K562 (cell line): ENCODE measurements at regions not wholly inside any gene's neighbourhood (a gene's known extent, or its start where the extent isn't known, plus 50 kb on each side); places are given as distances from the start of the nearest gene placed in this dataset.

Source experiments
- CCAR2 ChIP-seq: fragments of 200-400 bp; formaldehyde crosslinking; IDR thresholded peaks from 2 replicates; pipeline ENCODE4 v1.6.1; 2017; ENCODE audit warnings: mild to moderate bottlenecking, low read depth, low read length
- CHD4 ChIP-seq: fragments of 200-600 bp; sonication (generic); IDR thresholded peaks from 3 replicates; pipeline ENCODE4 v1.6.1; 2012; ENCODE audit warnings: low read depth, mild to moderate bottlenecking, mixed read lengths, low read length, inconsistent platforms; ENCODE audit not compliant: insufficient read depth, insufficient replicate concordance, poor library complexity, severe bottlenecking
- CXXC5 ChIP-seq: fragments of 250-450 bp; sonication (Bioruptor Pico); IDR thresholded peaks from 2 replicates; pipeline ENCODE4 v1.8.0; 2022; ENCODE audit warnings: inconsistent platforms, mild to moderate bottlenecking, moderate library complexity
- EZH2 ChIP-seq: IDR thresholded peaks from 2 replicates; pipeline ENCODE4 v1.6.1; 2012; ENCODE audit warnings: low read depth, mild to moderate bottlenecking, inconsistent platforms, low read length, borderline replicate concordance
- MAZ ChIP-seq, 2 experiments: fragments of 450-650 bp in 1 of 2; sonication (generic) in 1 of 2; formaldehyde crosslinking; IDR thresholded peaks in 1 of 2; conservative IDR thresholded peaks in 1 of 2; 2 replicates each; pipeline versions ENCODE4 v1.4.0 to v1.5.0; 2020; ENCODE audit warnings: mild to moderate bottlenecking in 1 of 2, missing genetic modification reagents in 1 of 2
- MCM5 ChIP-seq: fragments of 450-650 bp; IDR thresholded peaks from 2 replicates; pipeline ENCODE4 v1.6.1; 2016; ENCODE audit warnings: low read depth
- NFIX ChIP-seq: fragments of 250-450 bp; sonication (Bioruptor Pico); IDR thresholded peaks from 2 replicates; pipeline ENCODE4 v1.4.0; 2020; ENCODE audit warnings: low read depth, mild to moderate bottlenecking, moderate library complexity
- PYGO2 ChIP-seq: fragments of 450-650 bp; IDR thresholded peaks from 2 replicates; pipeline ENCODE4 v1.6.1; 2016; ENCODE audit warnings: mild to moderate bottlenecking, missing genetic modification characterization, moderate library complexity, missing compliant biosample characterization
- ZFX ChIP-seq: sonication (generic); formaldehyde crosslinking; IDR thresholded peaks from 2 replicates; pipeline ENCODE4 v1.8.0; 2022; ENCODE audit warnings: mild to moderate bottlenecking, missing genetic modification reagents, moderate library complexity
- ZKSCAN8 ChIP-seq: fragments of 200-800 bp; sonication (Bioruptor generic); IDR thresholded peaks from 2 replicates; pipeline ENCODE4 v1.6.1; 2016; ENCODE audit warnings: missing genetic modification characterization, missing compliant biosample characterization
- ZNF644 ChIP-seq: fragments of 200-800 bp; sonication (Bioruptor generic); IDR thresholded peaks from 2 replicates; pipeline ENCODE4 v1.6.1; 2016; ENCODE audit warnings: low read depth, missing genetic modification characterization, missing compliant biosample characterization
- TF ChIP-seq, protein P1 (sequence below): fragments of 250-450 bp; sonication (Bioruptor Pico); IDR thresholded peaks from 2 replicates; pipeline ENCODE4 v1.5.0; 2021; ENCODE audit warnings: mild to moderate bottlenecking, moderate library complexity
- TF ChIP-seq, protein P2 (sequence below): fragments of 250-450 bp; sonication (Bioruptor Pico); IDR thresholded peaks from 2 replicates; pipeline ENCODE4 v1.8.0; 2022; ENCODE audit warnings: moderate library complexity, mild to moderate bottlenecking, inconsistent platforms
- TF ChIP-seq, protein P3 (sequence below), 3 experiments: fragments of 200-800 bp in 1 of 3; fragments of 250-450 bp in 1 of 3; fragments of 450-650 bp in 1 of 3; sonication (Bioruptor Pico) in 1 of 3; sonication (Bioruptor generic) in 1 of 3; formaldehyde crosslinking in 1 of 3; IDR thresholded peaks; 2 replicates each; pipeline versions ENCODE4 v1.6.1 to v1.8.0; 2016 to 2022; ENCODE audit warnings: mild to moderate bottlenecking in 2 of 3, missing genetic modification characterization in 2 of 3, missing compliant biosample characterization in 1 of 3, moderate library complexity in 1 of 3

DNA sequence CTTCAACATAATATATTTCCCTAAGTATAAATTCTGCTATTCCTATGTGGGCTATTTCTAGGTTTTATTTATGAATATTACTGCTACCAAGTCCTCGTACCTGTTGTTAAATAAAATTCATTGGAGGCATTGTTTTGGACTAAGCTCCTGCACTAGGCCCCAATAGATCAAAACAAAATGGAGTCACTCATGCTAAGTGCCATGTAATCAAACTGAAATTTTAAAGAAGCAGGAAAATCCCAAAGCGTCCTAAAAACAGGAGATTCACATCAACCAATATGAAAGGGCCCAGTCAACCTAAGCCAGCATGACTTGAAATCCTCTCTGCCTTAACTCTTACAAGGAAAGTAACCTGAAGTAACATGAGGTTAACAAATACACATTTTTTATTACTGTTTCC is 743.2 kb downstream of the TRAM1L1 start (continued):
- TF ChIP-seq MAZ (CRISPR knock-in tag; conservative IDR thresholded peaks at IDR 0.05 in 1 of 2, IDR thresholded peaks at IDR 0.05 in 1 of 2) (0 out of 4 replicates have a peak, but pooled peaks of 1 of the 2 experiments have one; percentile 21), CXXC5 (CRISPR knock-in tag) (peak; percentile 78), MCM5 (no peak), CHD4 (no peak), CCAR2 (no peak), ZNF644 (tag) (peak; percentile 78; the same call in 1 of the 2 replicates), NFIX (CRISPR knock-in tag) (no peak), ZFX (CRISPR knock-in tag) (no peak), EZH2 (no peak), ZKSCAN8 (CRISPR knock-in tag) (no peak), PYGO2 (no peak)
- TF ChIP-seq, protein P1, sequence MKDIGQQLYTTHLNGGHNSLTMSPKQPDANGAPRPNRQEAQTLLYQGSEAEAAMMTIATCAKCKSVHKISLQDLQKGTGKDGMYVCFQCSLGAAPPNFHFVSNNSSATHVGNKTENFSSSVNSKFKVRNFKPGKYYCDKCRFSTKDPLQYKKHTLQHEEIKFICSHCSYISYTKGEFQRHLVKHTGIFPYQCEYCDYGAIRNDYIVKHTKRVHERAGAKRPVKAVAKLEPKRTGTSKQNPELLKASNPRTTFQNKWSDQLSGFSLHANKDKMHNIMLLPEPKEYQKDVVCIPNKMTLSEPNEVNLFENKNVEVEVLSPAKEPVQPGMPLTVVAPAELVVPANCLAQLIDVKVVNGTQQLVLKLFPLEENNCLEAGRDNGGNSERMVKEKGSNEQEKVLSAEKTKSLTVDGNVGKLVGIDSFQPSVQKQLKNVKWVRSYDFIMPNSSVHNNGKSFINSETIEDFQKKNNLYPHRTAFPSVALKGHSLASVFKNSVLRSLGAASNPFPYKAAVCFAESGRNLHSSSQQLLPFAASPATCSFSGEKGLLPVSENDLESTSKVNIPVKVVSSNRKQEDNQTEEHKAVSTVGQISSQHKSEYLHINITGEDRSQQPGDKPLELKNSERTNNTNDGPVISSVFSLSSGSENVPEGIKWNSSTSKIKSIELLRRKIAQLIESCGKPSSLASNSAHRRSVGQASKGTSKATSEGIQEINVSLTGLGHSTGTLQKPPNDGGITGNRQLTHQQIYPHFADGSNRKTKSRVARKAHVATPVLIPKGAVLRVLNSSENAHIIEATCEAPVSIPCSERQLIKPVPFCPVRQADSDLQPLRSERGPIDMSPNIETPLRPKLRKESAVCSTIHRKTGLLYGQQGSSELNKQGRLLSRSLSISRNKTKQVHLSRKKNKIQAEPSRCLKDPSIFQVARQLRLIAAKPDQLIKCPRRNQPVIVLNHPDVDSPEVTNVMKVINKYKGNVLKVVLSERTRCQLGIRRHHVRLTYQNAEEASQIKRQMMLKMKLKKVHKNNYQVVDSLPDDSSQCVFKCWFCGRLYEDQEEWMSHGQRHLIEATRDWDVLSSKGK: no peak
- TF ChIP-seq, protein P2, sequence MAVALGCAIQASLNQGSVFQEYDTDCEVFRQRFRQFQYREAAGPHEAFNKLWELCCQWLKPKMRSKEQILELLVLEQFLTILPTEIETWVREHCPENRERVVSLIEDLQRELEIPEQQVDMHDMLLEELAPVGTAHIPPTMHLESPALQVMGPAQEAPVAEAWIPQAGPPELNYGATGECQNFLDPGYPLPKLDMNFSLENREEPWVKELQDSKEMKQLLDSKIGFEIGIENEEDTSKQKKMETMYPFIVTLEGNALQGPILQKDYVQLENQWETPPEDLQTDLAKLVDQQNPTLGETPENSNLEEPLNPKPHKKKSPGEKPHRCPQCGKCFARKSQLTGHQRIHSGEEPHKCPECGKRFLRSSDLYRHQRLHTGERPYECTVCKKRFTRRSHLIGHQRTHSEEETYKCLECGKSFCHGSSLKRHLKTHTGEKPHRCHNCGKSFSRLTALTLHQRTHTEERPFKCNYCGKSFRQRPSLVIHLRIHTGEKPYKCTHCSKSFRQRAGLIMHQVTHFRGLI (CRISPR knock-in tag): peak; percentile 97; the same call in 1 of the 2 replicates
- TF ChIP-seq, protein P3, sequence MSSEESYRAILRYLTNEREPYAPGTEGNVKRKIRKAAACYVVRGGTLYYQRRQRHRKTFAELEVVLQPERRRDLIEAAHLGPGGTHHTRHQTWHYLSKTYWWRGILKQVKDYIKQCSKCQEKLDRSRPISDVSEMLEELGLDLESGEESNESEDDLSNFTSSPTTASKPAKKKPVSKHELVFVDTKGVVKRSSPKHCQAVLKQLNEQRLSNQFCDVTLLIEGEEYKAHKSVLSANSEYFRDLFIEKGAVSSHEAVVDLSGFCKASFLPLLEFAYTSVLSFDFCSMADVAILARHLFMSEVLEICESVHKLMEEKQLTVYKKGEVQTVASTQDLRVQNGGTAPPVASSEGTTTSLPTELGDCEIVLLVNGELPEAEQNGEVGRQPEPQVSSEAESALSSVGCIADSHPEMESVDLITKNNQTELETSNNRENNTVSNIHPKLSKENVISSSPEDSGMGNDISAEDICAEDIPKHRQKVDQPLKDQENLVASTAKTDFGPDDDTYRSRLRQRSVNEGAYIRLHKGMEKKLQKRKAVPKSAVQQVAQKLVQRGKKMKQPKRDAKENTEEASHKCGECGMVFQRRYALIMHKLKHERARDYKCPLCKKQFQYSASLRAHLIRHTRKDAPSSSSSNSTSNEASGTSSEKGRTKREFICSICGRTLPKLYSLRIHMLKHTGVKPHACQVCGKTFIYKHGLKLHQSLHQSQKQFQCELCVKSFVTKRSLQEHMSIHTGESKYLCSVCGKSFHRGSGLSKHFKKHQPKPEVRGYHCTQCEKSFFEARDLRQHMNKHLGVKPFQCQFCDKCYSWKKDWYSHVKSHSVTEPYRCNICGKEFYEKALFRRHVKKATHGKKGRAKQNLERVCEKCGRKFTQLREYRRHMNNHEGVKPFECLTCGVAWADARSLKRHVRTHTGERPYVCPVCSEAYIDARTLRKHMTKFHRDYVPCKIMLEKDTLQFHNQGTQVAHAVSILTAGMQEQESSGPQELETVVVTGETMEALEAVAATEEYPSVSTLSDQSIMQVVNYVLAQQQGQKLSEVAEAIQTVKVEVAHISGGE (CRISPR knock-in tag; IDR thresholded peaks at IDR 0.05): no peak
